Body of pancreas (tissue), 4 donors: ENCODE measurements at regions not wholly inside any gene's neighbourhood (a gene's known extent, or its start where the extent isn't known, plus 50 kb on each side); places are given as distances from the start of the nearest gene placed in this dataset.

ENCODE experiments used
- ATAC-seq: fragments of 150-250 bp; one replicate; pipeline ENCODE4 v1.9.1; 2016
- DNase-seq, 4 donors: peaks; one replicate each; pipeline ENCODE4 v3.0.0-alpha.2; 2019
- H3K27ac ChIP-seq, 4 donors: fragments of 200-600 bp; sonication (generic); 1 replicate in 3 of 4; 2 replicates in 1 of 4; pipeline versions ENCODE4 v1.5.1 to v1.6.1; 2016 to 2019; ENCODE audit warnings: mild to moderate bottlenecking in 1 of 4, mixed read lengths in 1 of 4, moderate library complexity in 1 of 4
- H3K27me3 ChIP-seq, 2 donors: fragments of 200-600 bp; sonication (generic); one replicate each; pipeline ENCODE4 v1.6.0; 2016; ENCODE audit warnings: mild to moderate bottlenecking in 1 of 2
- H3K36me3 ChIP-seq, 2 donors: fragments of 200-600 bp; sonication (generic); replicated peaks in 1 of 2; 2 replicates each; pipeline ENCODE4 v1.5.1; 2016; ENCODE audit warnings: low read depth in 2 of 2; ENCODE audit not compliant: insufficient read depth in 1 of 2
- H3K4me1 ChIP-seq: fragments of 200-600 bp; sonication (generic); one replicate; pipeline ENCODE4 v1.6.0; 2016
- H3K4me3 ChIP-seq, 2 donors: fragments of 200-600 bp; sonication (generic); 1 replicate in 1 of 2; 2 replicates in 1 of 2; pipeline ENCODE4 v1.5.1; 2016 to 2019
- H3K9me3 ChIP-seq, 3 donors: fragments of 200-600 bp; sonication (generic); 1 replicate in 2 of 3; 2 replicates in 1 of 3; pipeline ENCODE4 v1.5.1; 2016
- POLR2A ChIP-seq, 3 donors: fragments of 450-650 bp; IDR thresholded peaks; one replicate each; pipeline ENCODE4 v1.6.1; 2016; ENCODE audit warnings: antibody characterized with exemption in 3 of 3, mild to moderate bottlenecking in 2 of 3
- WGBS, 2 donors: methylation state at CpG; one replicate each; pipeline ENCODE4 v1.1.5; 2017; 5-methylcytosine and 5-hydroxymethylcytosine counted together
- intact Hi-C: fragments of 100-400 bp; cut with DNase I; formaldehyde crosslinking; loops from one replicate; pipeline ENCODE4 v1.15.1; 2023
- TF ChIP-seq, protein P1 (sequence below), 7 experiments: fragments of 450-650 bp in 4 of 7; fragments of 200-600 bp in 3 of 7; sonication (generic) in 3 of 7; IDR thresholded peaks; one replicate each; pipeline ENCODE4 v1.5.1; 2016 to 2019; ENCODE audit warnings: antibody characterized with exemption in 7 of 7

DNA sequence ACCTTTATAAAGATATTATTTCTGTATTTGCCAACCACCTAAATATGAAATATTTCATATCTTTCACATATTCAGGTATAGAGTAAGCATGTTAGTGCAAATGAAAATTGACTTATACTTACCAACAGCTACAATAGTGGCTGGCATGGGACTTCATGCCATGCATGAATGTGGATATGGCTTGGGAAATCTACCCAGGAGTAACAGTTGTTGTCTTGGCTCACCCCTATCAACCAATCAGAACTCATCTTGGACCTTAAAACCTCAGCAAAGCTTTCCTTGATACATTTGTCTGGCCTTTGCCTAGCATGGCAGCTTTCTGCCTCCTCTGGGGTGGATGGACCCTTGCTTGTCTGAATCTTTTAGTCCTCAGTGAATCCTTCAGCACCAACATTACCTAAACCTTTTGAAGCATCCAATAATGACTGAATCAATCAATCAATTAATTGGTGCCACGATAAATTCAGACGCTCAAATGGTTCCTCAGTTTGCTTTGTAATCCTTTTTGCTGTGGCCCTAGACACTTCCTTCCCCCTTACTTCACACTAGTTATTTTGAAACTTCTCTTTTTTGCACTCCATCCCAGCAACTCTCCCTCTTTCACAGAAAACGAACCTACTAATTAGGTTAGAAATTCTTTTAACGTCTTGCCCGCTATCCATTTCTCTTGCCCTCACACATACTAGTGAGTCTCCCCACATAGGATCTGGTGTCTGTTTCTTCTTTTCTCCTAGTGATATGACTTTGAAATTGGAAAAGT, 132.3 kb upstream of the ZNF608 start:
- peaks cover 26% of the 10 kb centered on the region for H3K4me1 ChIP-seq
- peak; percentile 43 to 67 (median 64) for DNase-seq
- H3K36me3 ChIP-seq = no peaks in the 10 kb centered on the region
- peak overlapping the region in 1 of 4 donors; percentile 12 for H3K27ac ChIP-seq
- no peaks in the 10 kb centered on the region for H3K9me3 ChIP-seq
- peak; percentile 95 for ATAC-seq
- no peaks in the 10 kb centered on the region for H3K27me3 ChIP-seq
- WGBS, 2 donors = 69 to 74% methylated on average over 5 of the region's 5 CpGs
- H3K4me3 ChIP-seq = no peak overlapping the region
- intact Hi-C loops = no loop called here
- TF ChIP-seq, protein P1, sequence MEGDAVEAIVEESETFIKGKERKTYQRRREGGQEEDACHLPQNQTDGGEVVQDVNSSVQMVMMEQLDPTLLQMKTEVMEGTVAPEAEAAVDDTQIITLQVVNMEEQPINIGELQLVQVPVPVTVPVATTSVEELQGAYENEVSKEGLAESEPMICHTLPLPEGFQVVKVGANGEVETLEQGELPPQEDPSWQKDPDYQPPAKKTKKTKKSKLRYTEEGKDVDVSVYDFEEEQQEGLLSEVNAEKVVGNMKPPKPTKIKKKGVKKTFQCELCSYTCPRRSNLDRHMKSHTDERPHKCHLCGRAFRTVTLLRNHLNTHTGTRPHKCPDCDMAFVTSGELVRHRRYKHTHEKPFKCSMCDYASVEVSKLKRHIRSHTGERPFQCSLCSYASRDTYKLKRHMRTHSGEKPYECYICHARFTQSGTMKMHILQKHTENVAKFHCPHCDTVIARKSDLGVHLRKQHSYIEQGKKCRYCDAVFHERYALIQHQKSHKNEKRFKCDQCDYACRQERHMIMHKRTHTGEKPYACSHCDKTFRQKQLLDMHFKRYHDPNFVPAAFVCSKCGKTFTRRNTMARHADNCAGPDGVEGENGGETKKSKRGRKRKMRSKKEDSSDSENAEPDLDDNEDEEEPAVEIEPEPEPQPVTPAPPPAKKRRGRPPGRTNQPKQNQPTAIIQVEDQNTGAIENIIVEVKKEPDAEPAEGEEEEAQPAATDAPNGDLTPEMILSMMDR (IDR thresholded peaks at IDR 0.05) = no peak
- no peak for TF ChIP-seq POLR2A (IDR thresholded peaks at IDR 0.05)

DNA sequence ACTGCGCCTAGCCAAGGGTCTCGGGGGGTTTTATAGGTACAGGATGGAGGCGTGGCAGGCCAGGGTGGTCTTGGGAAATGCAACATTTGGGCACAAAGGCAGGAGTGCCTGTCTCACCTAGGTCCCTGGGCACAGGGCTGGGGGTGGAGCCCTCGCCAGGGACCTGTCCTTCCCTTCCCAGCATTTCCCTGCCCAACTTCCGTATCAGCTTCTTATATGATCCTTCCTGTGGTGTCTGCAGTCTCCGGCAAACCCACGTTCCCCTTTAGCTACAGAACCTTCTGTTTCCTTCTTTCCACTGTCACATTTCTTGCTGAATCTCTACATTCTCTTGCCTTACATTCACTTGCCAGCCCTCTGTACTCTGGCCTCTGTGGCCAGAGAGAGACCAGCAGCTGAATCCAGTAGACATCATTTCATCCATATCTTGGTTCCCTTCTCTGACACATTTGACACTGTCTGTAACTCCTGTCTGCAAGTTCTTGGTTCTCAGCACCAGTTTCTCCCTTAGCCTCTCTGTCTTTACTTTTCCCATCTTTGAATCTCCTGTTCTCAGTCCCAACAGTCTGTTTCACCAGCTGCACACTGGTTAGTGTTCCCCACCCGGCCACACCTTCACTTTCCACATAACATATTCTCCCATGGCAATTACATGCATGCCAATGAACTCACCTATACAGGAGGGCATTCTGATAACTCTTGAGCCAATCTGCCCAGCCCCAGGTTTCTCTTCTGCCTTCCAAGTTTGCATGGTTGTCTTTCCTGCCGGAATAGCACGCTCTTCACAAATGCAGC, 134.7 kb upstream of the ZNF608 start:
- H3K27ac ChIP-seq = no peak overlapping the region
- H3K4me1 ChIP-seq = peaks cover 45% of the 10 kb centered on the region
- H3K9me3 ChIP-seq = no peaks in the 10 kb centered on the region
- WGBS, 2 donors = 77 to 84% methylated on average over 10 of the region's 10 CpGs
- no peak for ATAC-seq
- TF ChIP-seq POLR2A (IDR thresholded peaks at IDR 0.05) = no peak
- TF ChIP-seq, protein P1 (IDR thresholded peaks at IDR 0.05) = no peak
- no peak overlapping the region for H3K4me3 ChIP-seq
- peak in 1 of 4 donors; percentile 38 for DNase-seq
- H3K36me3 ChIP-seq = no peaks in the 10 kb centered on the region
- no peaks in the 10 kb centered on the region for H3K27me3 ChIP-seq
- intact Hi-C loops = no loop called here

DNA sequence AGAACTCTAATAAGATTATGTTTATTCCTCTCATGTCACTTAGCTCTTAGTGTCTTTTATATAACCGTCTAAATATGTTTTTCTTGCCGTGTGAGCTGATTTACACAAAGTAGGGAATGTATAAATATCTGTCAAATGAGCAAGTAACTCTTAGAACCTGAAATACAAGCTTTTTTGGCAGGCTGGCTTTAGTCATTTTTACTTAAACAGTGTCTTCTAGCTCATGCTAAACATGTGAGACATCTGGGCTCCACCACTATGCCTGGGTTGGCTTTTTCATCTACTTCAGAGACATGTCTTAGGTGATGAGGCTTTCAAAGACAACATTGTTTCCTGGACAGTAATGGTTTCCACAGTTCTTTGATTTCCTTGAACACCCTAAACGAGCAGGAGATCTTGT, 137.2 kb upstream of the ZNF608 start:
- intact Hi-C loops = no loop called here
- ATAC-seq (no peak), DNase-seq (no peak)
- TF ChIP-seq POLR2A (IDR thresholded peaks at IDR 0.05) = no peak
- TF ChIP-seq, protein P1 (IDR thresholded peaks at IDR 0.05) = no peak
- H3K36me3 ChIP-seq = no peaks in the 10 kb centered on the region
- 25 to 28% methylated on average over 3 of the region's 3 CpGs for WGBS, 2 donors
- no peak overlapping the region for H3K4me3 ChIP-seq
- H3K27ac ChIP-seq = peak overlapping the region in 3 of 4 donors; percentile 18 to 52 (median 35)
- no peaks in the 10 kb centered on the region for H3K27me3 ChIP-seq
- H3K9me3 ChIP-seq = no peaks in the 10 kb centered on the region
- peaks cover 57% of the 10 kb centered on the region for H3K4me1 ChIP-seq

DNA sequence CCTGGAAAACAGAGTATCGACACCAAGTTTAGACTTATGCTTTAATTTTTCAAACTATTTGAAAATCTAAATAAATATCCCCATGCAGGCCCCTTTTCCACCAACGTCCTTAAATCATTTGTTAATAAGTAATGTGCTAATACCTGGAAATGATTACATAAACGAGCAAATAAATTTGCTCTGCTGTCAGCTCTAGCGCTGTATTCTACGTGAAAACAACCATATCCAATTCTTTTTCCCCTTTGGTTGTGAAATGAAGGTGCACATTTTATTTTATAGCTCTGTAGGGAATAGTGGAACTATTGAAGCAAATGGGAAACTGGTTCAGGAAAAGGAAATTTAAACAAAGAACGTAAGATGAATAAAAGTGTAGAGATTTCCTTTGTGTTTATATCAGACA, 137.7 kb upstream of the ZNF608 start:
- Histone ChIP-seq H3K4me1 (peaks cover 57% of the 10 kb centered on the region), H3K9me3 (no peaks in the 10 kb centered on the region), H3K27me3 (no peaks in the 10 kb centered on the region), H3K36me3 (no peaks in the 10 kb centered on the region), H3K27ac (peak overlapping the region in 3 of 4 donors; percentile 18 to 52 (median 35)), H3K4me3 (no peak overlapping the region)
- intact Hi-C loops = no loop called here
- TF ChIP-seq, protein P1 (IDR thresholded peaks at IDR 0.05) = no peak
- TF ChIP-seq POLR2A (IDR thresholded peaks at IDR 0.05) = no peak
- ATAC-seq (no peak), DNase-seq (no peak)
- 13 to 21% methylated on average over 6 of the region's 6 CpGs for WGBS, 2 donors
